ENCODE measurements at regions not wholly inside any gene's neighbourhood (a gene's known extent, or its start where the extent isn't known, plus 50 kb on each side); places are given as distances from the start of the nearest gene placed in this dataset.

GRCh38 chr13:38477676-38478075 lies 128.0 kb downstream of the UFM1 start:
- TF ChIP-seq CTCF (IDR thresholded peaks at IDR 0.05): no peak
- no peak for TF ChIP-seq POLR2A (IDR thresholded peaks at IDR 0.05)
